ENCODE measurements at regions not wholly inside any gene's neighbourhood (a gene's known extent, or its start where the extent isn't known, plus 50 kb on each side); places are given as distances from the start of the nearest gene placed in this dataset.

- CTCF ChIA-PET: interaction anchor here (1.0 to 4.2 kb wide), 9 partner anchors 25 to 289 kb away, joined by 3 to 25 read pairs (median 4); no protein-coding TSS in a partner anchor
- peak; percentile 71 for ATAC-seq
- Mint-ChIP-seq H3K27me3 (ENCODE audit: low read depth) (no peaks in the 10 kb centered on the region), H3K4me3 (no peak overlapping the region), H3K9me3 (no peaks in the 10 kb centered on the region), H3K36me3 (peaks cover 25% of the 10 kb centered on the region), H3K4me1 (peaks cover 18% of the 10 kb centered on the region), H3K27ac (peak overlapping the region; percentile 74; the same call in 1 of the 2 replicates)
- DNase-seq (ENCODE audit: low spot score): peak; percentile 64
- TF ChIP-seq FOXP1 (CRISPR knock-in tag; IDR thresholded peaks at IDR 0.05; ENCODE audit: borderline replicate concordance) (0 out of 2 replicates have a peak, but pooled peaks have one; percentile 39), CBFB (CRISPR knock-in tag; IDR thresholded peaks at IDR 0.05; ENCODE audit: low read depth) (no peak)
- POLR2A ChIA-PET: no interaction called here
These were observed 363.3 kb downstream of the SEC14L1 start for GRCh38 chr17:77503916-77504651.

GRCh38 chr17:77504652-77505155 is 363.9 kb downstream of the SEC14L1 start:
- ATAC-seq (peak; percentile 34), DNase-seq (ENCODE audit: low spot score) (no peak)
- POLR2A ChIA-PET: no interaction called here
- no peak for TF ChIP-seq NFATC4 (CRISPR knock-in tag; IDR thresholded peaks at IDR 0.05)
- no peak for TF ChIP-seq FOXP1 (CRISPR knock-in tag; IDR thresholded peaks at IDR 0.05; ENCODE audit: borderline replicate concordance)
- TF ChIP-seq ZNF425 (CRISPR knock-in tag; conservative IDR thresholded peaks at IDR 0.05): no peak
- TF ChIP-seq SOX15 (CRISPR knock-in tag; IDR thresholded peaks at IDR 0.05): no peak
- TF ChIP-seq ZNF423 (CRISPR knock-in tag; IDR thresholded peaks at IDR 0.05): no peak
- TF ChIP-seq ZNF263 (CRISPR knock-in tag; IDR thresholded peaks at IDR 0.05; ENCODE audit: low read depth): no peak
- no peak for TF ChIP-seq FOXJ3 (CRISPR knock-in tag; IDR thresholded peaks at IDR 0.05; ENCODE audit: borderline replicate concordance)
- no peak for TF ChIP-seq SP1 (CRISPR knock-in tag; conservative IDR thresholded peaks at IDR 0.05)
- TF ChIP-seq CTCF (IDR thresholded peaks at IDR 0.05): no peak
- Mint-ChIP-seq H3K4me3 (no peak overlapping the region), H3K9me3 (no peaks in the 10 kb centered on the region), H3K4me1 (peaks cover 18% of the 10 kb centered on the region), H3K27ac (no peak overlapping the region), H3K27me3 (ENCODE audit: low read depth) (no peaks in the 10 kb centered on the region), H3K36me3 (peaks cover 19% of the 10 kb centered on the region)
- CTCF ChIA-PET: interaction anchor here (1.0 to 4.2 kb wide), 8 partner anchors 24 to 290 kb away, joined by 3 to 25 read pairs (median 4); no protein-coding TSS in a partner anchor

GRCh38 chr17:77505181-77505639 is 364.4 kb downstream of the SEC14L1 start:
- no peak for ATAC-seq
- ChIA-PET POLR2A (no interaction called here), CTCF (interaction anchor here (0.7 to 4.2 kb wide), 8 partner anchors 11 to 290 kb away, joined by 3 to 25 read pairs (median 5); no protein-coding TSS in a partner anchor)
- no peaks in the 10 kb centered on the region for H3K9me3 Mint-ChIP-seq
- H3K4me3 Mint-ChIP-seq: no peak overlapping the region
- H3K27me3 Mint-ChIP-seq (ENCODE audit: low read depth): no peaks in the 10 kb centered on the region
- TF ChIP-seq TCF7 (CRISPR knock-in tag; IDR thresholded peaks at IDR 0.05; ENCODE audit: low read depth): no peak
- no peak for TF ChIP-seq IRF2 (CRISPR knock-in tag; IDR thresholded peaks at IDR 0.05; ENCODE audit: borderline replicate concordance, low read depth)
- no peak for TF ChIP-seq RELA (CRISPR knock-in tag; IDR thresholded peaks at IDR 0.05; ENCODE audit: borderline replicate concordance)
- no peak for TF ChIP-seq TP53 (CRISPR knock-in tag; IDR thresholded peaks at IDR 0.05)
- TF ChIP-seq CDX4 (CRISPR knock-in tag; IDR thresholded peaks at IDR 0.05; ENCODE audit: borderline replicate concordance): no peak
- H3K27ac Mint-ChIP-seq: no peak overlapping the region
- DNase-seq (ENCODE audit: low spot score): peak; percentile 7
- H3K4me1 Mint-ChIP-seq: peaks cover 18% of the 10 kb centered on the region
- H3K36me3 Mint-ChIP-seq: peaks cover 15% of the 10 kb centered on the region

Measured in WTC11 (cell line).